T-cell (primary cell): ENCODE measurements at regions not wholly inside any gene's neighbourhood (a gene's known extent, or its start where the extent isn't known, plus 50 kb on each side); places are given as distances from the start of the nearest gene placed in this dataset.

Experiments
- ATAC-seq, 4 experiments: fragments of 200-7000 bp in 3 of 4; fragments of 150-1000 bp in 1 of 4; cut with Tn5 transposase; replicated peaks in 1 of 4; 1 replicate in 3 of 4; 2 replicates in 1 of 4; pipeline ENCODE4 v1.10.0; 2021; ENCODE audit warnings: moderate library complexity in 3 of 4, mild to moderate bottlenecking in 2 of 4, moderate number of reproducible peaks in 1 of 4
- CTCF ChIA-PET, 2 donors: fragments of 300-600 bp; sonication (Branson Sonifier 250); formaldehyde crosslinking; loops; one replicate each; lab custom pipeline; 2022; ENCODE audit warnings: antibody characterized with exemption in 2 of 2; lab: Charles Lee
- POLR2A ChIA-PET, 2 donors: fragments of 300-600 bp; sonication (Branson Sonifier 250); formaldehyde crosslinking; loops; one replicate each; lab custom pipeline; 2022; ENCODE audit warnings: antibody characterized with exemption in 2 of 2; lab: Charles Lee
- DNase-seq, 35 experiments: peaks; one replicate each; pipeline versions ENCODE4 v3.0.0 to v3.0.0-alpha.2; 2013 to 2023
- H3K27ac ChIP-seq: one replicate; pipeline ENCODE4 v1.5.1; 2013; ENCODE audit warnings: low read length
- H3K27me3 ChIP-seq, 2 experiments: replicated peaks in 1 of 2; 1 replicate in 1 of 2; 2 replicates in 1 of 2; pipeline versions ENCODE4 v1.6.1 to v1.7.0; 2013; ENCODE audit warnings: low read length in 1 of 2, mixed read lengths in 1 of 2; ENCODE audit not compliant: control insufficient read depth in 2 of 2, insufficient read depth in 2 of 2; ENCODE audit errors: extremely low read depth in 1 of 2
- H3K36me3 ChIP-seq, 2 donors: 1 replicate in 1 of 2; 2 replicates in 1 of 2; pipeline versions ENCODE4 v1.6.1 to v1.7.0; 2013; ENCODE audit warnings: low read length in 1 of 2; ENCODE audit not compliant: control insufficient read depth in 2 of 2, insufficient read depth in 1 of 2; ENCODE audit errors: extremely low read depth in 1 of 2
- H3K4me1 ChIP-seq, 2 experiments: 1 replicate in 1 of 2; 2 replicates in 1 of 2; pipeline versions ENCODE4 v1.6.1 to v1.7.0; 2013; ENCODE audit warnings: low read length in 2 of 2, mixed read lengths in 1 of 2; ENCODE audit not compliant: insufficient read depth in 2 of 2, control insufficient read depth in 1 of 2; ENCODE audit errors: extremely low read depth in 1 of 2
- H3K4me3 ChIP-seq, 2 donors: 1 replicate in 1 of 2; 2 replicates in 1 of 2; pipeline versions ENCODE4 v1.5.1 to v1.7.0; 2013; ENCODE audit warnings: mild to moderate bottlenecking in 2 of 2, low read length in 1 of 2, moderate library complexity in 1 of 2; ENCODE audit not compliant: control insufficient read depth in 1 of 2; ENCODE audit errors: extremely low read depth in 1 of 2
- H3K9me3 ChIP-seq: 2 replicates; pipeline ENCODE4 v1.7.0; 2013
- H3K27ac Mint-ChIP-seq, 2 donors: one replicate each; pipeline ENCODE4 v1.8.0; 2020 to 2021; ENCODE audit warnings: mild to moderate bottlenecking in 2 of 2, mixed read lengths in 2 of 2
- H3K27me3 Mint-ChIP-seq, 2 donors: one replicate each; pipeline ENCODE4 v1.8.0; 2021 to 2022; ENCODE audit warnings: mixed read lengths in 2 of 2
- H3K36me3 Mint-ChIP-seq: one replicate; pipeline ENCODE4 v1.8.0; 2021; ENCODE audit warnings: mixed read lengths
- H3K4me1 Mint-ChIP-seq, 3 donors: one replicate each; pipeline ENCODE4 v1.8.0; 2020 to 2022; ENCODE audit warnings: mixed read lengths in 3 of 3, mild to moderate bottlenecking in 1 of 3
- H3K4me3 Mint-ChIP-seq, 3 donors: one replicate each; pipeline ENCODE4 v1.8.0; 2020 to 2022; ENCODE audit warnings: mild to moderate bottlenecking in 3 of 3, mixed read lengths in 3 of 3, moderate library complexity in 3 of 3
- H3K9me3 Mint-ChIP-seq, 3 donors: one replicate each; pipeline ENCODE4 v1.8.0; 2020 to 2022; ENCODE audit warnings: mixed read lengths in 3 of 3
- WGBS: methylation state at CpG from one replicate; pipeline ENCODE4 v1.1.5; 2013; ENCODE audit warnings: missing lambda C conversion rate; ENCODE audit not compliant: insufficient coverage; 5-methylcytosine and 5-hydroxymethylcytosine counted together

DNA sequence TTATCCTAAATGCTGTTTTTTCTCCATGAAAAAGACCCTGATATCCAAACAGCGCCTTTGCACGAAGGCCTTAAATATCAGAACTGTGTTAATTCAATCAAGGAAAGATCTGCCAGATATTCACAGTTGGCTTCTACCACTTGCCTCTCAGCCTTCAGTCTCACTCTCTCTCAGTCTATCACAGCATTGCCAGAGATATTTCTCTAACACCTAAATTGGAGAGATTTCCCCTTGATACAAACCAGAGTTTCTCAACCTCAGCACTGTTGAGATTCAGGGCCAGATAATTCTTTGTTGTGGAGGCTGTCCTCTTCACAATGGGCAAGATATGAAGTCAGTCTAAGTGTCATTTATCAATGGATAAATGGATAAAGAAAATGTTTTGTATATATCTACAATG is 454.1 kb upstream of the MAF start:
- CTCF ChIA-PET, result no interaction called here
- no peak overlapping the region for H3K4me3 Mint-ChIP-seq
- H3K27me3 Mint-ChIP-seq, result peaks cover 0 to 3% of the 10 kb centered on the region in 2 donors
- H3K4me1 Mint-ChIP-seq, result no peaks in the 10 kb centered on the region
- H3K4me1 ChIP-seq, result no peaks in the 10 kb centered on the region
- no peaks in the 10 kb centered on the region for H3K9me3 Mint-ChIP-seq
- H3K27ac ChIP-seq, result no peak overlapping the region
- no peak overlapping the region for H3K4me3 ChIP-seq
- 100% methylated on average over 2 of the region's 2 CpGs for WGBS
- no peak for DNase-seq
- H3K27me3 ChIP-seq, result no peaks in the 10 kb centered on the region
- POLR2A ChIA-PET, result no interaction called here
- no peaks in the 10 kb centered on the region for H3K36me3 Mint-ChIP-seq
- ATAC-seq, result no peak
- H3K9me3 ChIP-seq, result no peaks in the 10 kb centered on the region
- H3K36me3 ChIP-seq, result no peaks in the 10 kb centered on the region
- no peak overlapping the region for H3K27ac Mint-ChIP-seq

DNA sequence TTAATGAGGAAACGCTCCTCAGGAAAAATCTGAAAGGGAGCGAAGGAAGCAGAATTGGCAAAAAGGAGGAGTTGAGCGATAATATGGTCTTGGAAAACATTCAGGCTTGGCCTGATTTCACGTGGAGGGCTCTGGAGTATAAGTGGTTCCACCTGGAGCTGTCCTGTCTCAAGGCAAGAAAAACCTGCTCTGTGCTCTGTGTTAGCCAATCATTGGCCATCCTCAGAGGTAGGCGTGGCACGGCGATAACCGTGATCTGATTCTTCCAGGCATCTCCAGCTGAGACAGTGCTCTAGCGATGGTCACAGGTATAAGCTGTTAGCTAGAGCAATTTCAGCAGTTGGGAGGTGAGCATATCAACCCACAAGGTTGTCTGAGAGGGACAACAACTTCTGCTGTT is 450.5 kb upstream of the MAF start:
- H3K4me1 ChIP-seq, result no peaks in the 10 kb centered on the region
- H3K4me3 ChIP-seq, result no peak overlapping the region
- Mint-ChIP-seq H3K27ac (no peak overlapping the region), H3K4me3 (no peak overlapping the region), H3K4me1 (no peaks in the 10 kb centered on the region), H3K27me3 (peaks cover 5 to 10% of the 10 kb centered on the region in 2 donors), H3K9me3 (no peaks in the 10 kb centered on the region), H3K36me3 (no peaks in the 10 kb centered on the region)
- H3K36me3 ChIP-seq, result no peaks in the 10 kb centered on the region
- H3K27me3 ChIP-seq, result no peaks in the 10 kb centered on the region
- no peak for ATAC-seq
- CTCF ChIA-PET, result no interaction called here
- H3K9me3 ChIP-seq, result no peaks in the 10 kb centered on the region
- no peak for DNase-seq
- POLR2A ChIA-PET, result no interaction called here
- H3K27ac ChIP-seq, result no peak overlapping the region
- 86% methylated on average over 9 of the region's 9 CpGs for WGBS

DNA sequence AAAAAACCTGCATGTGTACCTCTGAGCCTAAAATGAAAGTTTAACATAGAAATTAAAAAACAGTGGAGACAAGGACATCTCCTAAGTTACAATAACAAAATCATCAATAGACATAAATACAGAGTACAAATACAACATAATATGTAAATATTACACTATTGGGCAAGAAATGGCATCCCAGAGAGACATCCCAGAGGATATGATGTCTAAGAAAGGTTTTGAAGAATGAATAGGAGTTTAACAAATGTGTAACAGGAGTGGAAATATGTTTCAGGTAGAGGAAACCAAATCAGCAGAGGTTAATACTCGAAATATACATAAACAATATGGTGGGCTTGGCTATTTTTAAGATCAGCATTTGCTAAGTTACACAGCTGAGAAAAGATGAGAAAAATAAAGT is 447.7 kb upstream of the MAF start:
- no peak for ATAC-seq
- H3K27me3 ChIP-seq, result no peaks in the 10 kb centered on the region
- no peak for DNase-seq
- no peaks in the 10 kb centered on the region for H3K36me3 Mint-ChIP-seq
- no peaks in the 10 kb centered on the region for H3K36me3 ChIP-seq
- no peaks in the 10 kb centered on the region for H3K9me3 ChIP-seq
- no CpG with 5 or more reads among the region's 1 CpG for WGBS
- no peak overlapping the region for H3K4me3 Mint-ChIP-seq
- H3K27ac ChIP-seq, result no peak overlapping the region
- H3K27ac Mint-ChIP-seq, result no peak overlapping the region
- H3K4me3 ChIP-seq, result no peak overlapping the region
- H3K27me3 Mint-ChIP-seq, result peaks cover 8 to 16% of the 10 kb centered on the region in 2 donors
- H3K4me1 Mint-ChIP-seq, result no peaks in the 10 kb centered on the region
- ChIA-PET POLR2A (no interaction called here), CTCF (no interaction called here)
- peaks cover 0 to under 1% (median 0%) of the 10 kb centered on the region in 3 donors for H3K9me3 Mint-ChIP-seq
- H3K4me1 ChIP-seq, result no peaks in the 10 kb centered on the region

DNA sequence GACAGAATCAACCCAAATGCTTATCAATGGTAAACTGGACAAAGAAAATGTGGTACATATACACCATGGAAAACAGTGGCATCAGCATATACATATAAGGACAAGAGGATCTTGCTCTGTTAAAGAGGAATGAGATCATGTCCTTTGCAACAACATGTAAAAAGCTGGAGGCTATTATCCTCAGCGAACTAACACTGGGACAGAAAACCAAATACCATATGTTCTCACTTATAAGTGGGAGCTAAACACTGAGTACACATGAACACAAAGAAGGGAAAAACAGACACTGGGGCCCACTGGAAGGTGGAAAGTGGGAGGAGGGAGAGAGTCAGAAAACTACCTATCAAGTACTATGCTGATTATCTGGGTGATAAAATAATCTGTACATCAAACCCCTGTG is 447.3 kb upstream of the MAF start:
- ChIA-PET POLR2A (no interaction called here), CTCF (no interaction called here)
- Mint-ChIP-seq H3K9me3 (peaks cover 0 to 3% (median 0%) of the 10 kb centered on the region in 3 donors), H3K4me1 (no peaks in the 10 kb centered on the region), H3K36me3 (no peaks in the 10 kb centered on the region), H3K27me3 (peaks cover 11 to 20% of the 10 kb centered on the region in 2 donors), H3K27ac (no peak overlapping the region), H3K4me3 (no peak overlapping the region)
- Histone ChIP-seq H3K36me3 (no peaks in the 10 kb centered on the region), H3K4me3 (no peak overlapping the region), H3K9me3 (no peaks in the 10 kb centered on the region), H3K27me3 (no peaks in the 10 kb centered on the region), H3K4me1 (no peaks in the 10 kb centered on the region), H3K27ac (no peak overlapping the region)
- ATAC-seq, result no peak
- DNase-seq, result no peak
- WGBS, result no CpG with 5 or more reads among the region's 1 CpG

DNA sequence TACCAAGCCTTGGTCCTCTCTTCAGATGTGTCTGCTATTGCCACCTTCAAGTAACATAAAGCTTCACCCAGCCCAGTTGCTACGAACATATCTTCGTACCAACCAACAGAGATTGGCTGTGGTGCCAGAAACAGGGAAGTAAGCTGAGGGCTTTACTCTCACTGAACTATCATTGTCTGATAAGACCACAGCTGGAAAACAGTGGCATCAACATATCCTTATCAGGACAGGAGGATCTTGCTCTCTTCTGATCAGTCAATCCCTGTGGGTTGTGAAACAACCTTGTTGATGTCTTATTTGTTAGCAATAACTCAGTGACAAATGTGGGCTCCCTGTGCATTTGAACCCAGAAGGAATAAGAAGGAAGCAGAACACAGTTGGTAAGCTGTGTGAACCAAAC is 446.3 kb upstream of the MAF start:
- Mint-ChIP-seq H3K4me1 (no peaks in the 10 kb centered on the region), H3K9me3 (peaks cover 0 to 3% (median 0%) of the 10 kb centered on the region in 3 donors), H3K27me3 (peaks cover 13 to 24% of the 10 kb centered on the region in 2 donors), H3K4me3 (no peak overlapping the region), H3K36me3 (no peaks in the 10 kb centered on the region), H3K27ac (no peak overlapping the region)
- CTCF ChIA-PET, result no interaction called here
- ATAC-seq, result no peak
- H3K4me3 ChIP-seq, result no peak overlapping the region
- POLR2A ChIA-PET, result no interaction called here
- H3K36me3 ChIP-seq, result no peaks in the 10 kb centered on the region
- WGBS, result no CpG with 5 or more reads among the region's 2 CpGs
- H3K27me3 ChIP-seq, result no peaks in the 10 kb centered on the region
- H3K9me3 ChIP-seq, result no peaks in the 10 kb centered on the region
- H3K27ac ChIP-seq, result no peak overlapping the region
- no peaks in the 10 kb centered on the region for H3K4me1 ChIP-seq
- DNase-seq, result no peak

DNA sequence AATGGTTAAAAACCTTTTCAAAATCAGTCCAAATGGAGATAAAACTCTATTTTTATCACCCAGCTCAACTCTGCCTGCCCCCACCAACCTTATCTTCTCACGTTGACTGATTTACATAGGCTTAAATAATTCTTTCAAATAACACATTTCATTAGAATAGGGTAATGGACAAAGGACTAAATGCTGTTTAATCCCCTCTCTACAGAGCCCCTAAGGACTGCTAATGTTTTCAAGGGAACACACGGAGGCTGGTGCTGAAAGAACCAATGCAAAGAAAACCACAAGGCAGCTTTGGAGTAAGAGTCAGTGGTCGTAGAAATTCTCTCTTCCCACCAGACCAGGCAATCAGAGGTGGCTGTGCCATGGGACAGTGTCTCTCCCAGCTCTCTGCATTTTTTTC is 445.7 kb upstream of the MAF start:
- Mint-ChIP-seq H3K9me3 (peaks cover 0 to 3% (median 0%) of the 10 kb centered on the region in 3 donors), H3K27me3 (peaks cover 13 to 24% of the 10 kb centered on the region in 2 donors), H3K4me3 (no peak overlapping the region), H3K4me1 (no peaks in the 10 kb centered on the region), H3K27ac (no peak overlapping the region), H3K36me3 (no peaks in the 10 kb centered on the region)
- Histone ChIP-seq H3K27ac (no peak overlapping the region), H3K27me3 (no peaks in the 10 kb centered on the region), H3K4me1 (no peaks in the 10 kb centered on the region), H3K36me3 (no peaks in the 10 kb centered on the region), H3K4me3 (no peak overlapping the region), H3K9me3 (no peaks in the 10 kb centered on the region)
- ChIA-PET CTCF (no interaction called here), POLR2A (no interaction called here)
- DNase-seq (no peak), ATAC-seq (no peak)
- WGBS, result no CpG with 5 or more reads among the region's 3 CpGs

DNA sequence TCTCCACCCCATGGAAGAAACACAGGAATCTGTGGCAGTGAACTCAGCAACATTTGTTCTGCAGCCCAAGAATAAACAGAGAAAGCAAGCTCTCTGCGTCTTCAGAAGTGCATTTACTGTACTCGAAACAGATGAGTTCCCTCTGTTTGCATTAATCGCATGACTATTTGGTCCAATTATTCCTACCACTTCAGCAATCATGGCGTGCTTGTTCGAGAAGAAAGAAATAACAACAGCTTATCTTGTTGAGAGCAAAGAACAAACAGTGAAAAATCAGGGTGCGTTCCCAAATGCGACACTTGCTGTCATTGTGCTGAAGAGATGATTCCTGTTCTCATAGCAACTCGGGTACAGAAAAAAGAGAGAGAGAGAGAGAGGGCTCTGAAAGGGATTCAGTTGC is 445.3 kb upstream of the MAF start:
- DNase-seq (no peak), ATAC-seq (no peak)
- no peak overlapping the region for H3K27ac Mint-ChIP-seq
- H3K36me3 ChIP-seq, result no peaks in the 10 kb centered on the region
- no peaks in the 10 kb centered on the region for H3K4me1 Mint-ChIP-seq
- H3K9me3 Mint-ChIP-seq, result peaks cover 0 to 3% (median 0%) of the 10 kb centered on the region in 3 donors
- H3K4me3 ChIP-seq, result no peak overlapping the region
- no peak overlapping the region for H3K27ac ChIP-seq
- H3K27me3 ChIP-seq, result no peaks in the 10 kb centered on the region
- ChIA-PET POLR2A (no interaction called here), CTCF (no interaction called here)
- no peak overlapping the region for H3K4me3 Mint-ChIP-seq
- no peaks in the 10 kb centered on the region for H3K36me3 Mint-ChIP-seq
- peaks cover 16 to 24% of the 10 kb centered on the region in 2 donors for H3K27me3 Mint-ChIP-seq
- WGBS, result 91% methylated on average over 5 of the region's 8 CpGs
- no peaks in the 10 kb centered on the region for H3K9me3 ChIP-seq
- no peaks in the 10 kb centered on the region for H3K4me1 ChIP-seq
